ENCODE measurements at regions not wholly inside any gene's neighbourhood (a gene's known extent, or its start where the extent isn't known, plus 50 kb on each side); places are given as distances from the start of the nearest gene placed in this dataset.

GRCh38 chr4:89665662-89666061, 171.3 kb downstream of the SNCA start:
- DNase-seq (no peak), ATAC-seq (no peak)
- WGBS, 3 donors: 83 to 86% (median 85%) methylated on average over 3 of the region's 3 CpGs
- no peaks in the 10 kb centered on the region for H3K4me1 ChIP-seq
- no peaks in the 10 kb centered on the region for H3K36me3 ChIP-seq (ENCODE audit: insufficient read depth in 1 of 2, low read depth in 1 of 2)
- H3K27me3 ChIP-seq (ENCODE audit: insufficient read depth in 3 of 3, low read length in 2 of 3): peaks cover 0 to 2% (median 0%) of the 10 kb centered on the region in 3 donors
- no peaks in the 10 kb centered on the region for H3K9me3 ChIP-seq
- no peak for TF ChIP-seq CTCF (IDR thresholded peaks at IDR 0.05)
- H3K27ac ChIP-seq: no peak overlapping the region
- no peak overlapping the region for H3K4me3 ChIP-seq
- intact Hi-C loops (cut with DNase I): no loop called here

GRCh38 chr4:89664521-89664920, 172.4 kb downstream of the SNCA start:
- Histone ChIP-seq H3K27me3 (ENCODE audit: insufficient read depth in 3 of 3, low read length in 2 of 3) (peaks cover 0 to 2% (median 0%) of the 10 kb centered on the region in 3 donors), H3K9me3 (no peaks in the 10 kb centered on the region), H3K4me1 (no peaks in the 10 kb centered on the region), H3K27ac (no peak overlapping the region), H3K36me3 (ENCODE audit: insufficient read depth in 1 of 2, low read depth in 1 of 2) (no peaks in the 10 kb centered on the region), H3K4me3 (no peak overlapping the region)
- intact Hi-C loops (cut with DNase I): no loop called here
- ATAC-seq (no peak), DNase-seq (no peak)
- TF ChIP-seq CTCF (IDR thresholded peaks at IDR 0.05): no peak

- no peak for TF ChIP-seq CTCF (IDR thresholded peaks at IDR 0.05)
- Histone ChIP-seq H3K27me3 (ENCODE audit: insufficient read depth in 3 of 3, low read length in 2 of 3) (peaks cover 0 to 2% (median 0%) of the 10 kb centered on the region in 3 donors), H3K9me3 (no peaks in the 10 kb centered on the region), H3K4me1 (no peaks in the 10 kb centered on the region), H3K27ac (no peak overlapping the region), H3K4me3 (no peak overlapping the region), H3K36me3 (ENCODE audit: insufficient read depth in 1 of 2, low read depth in 1 of 2) (no peaks in the 10 kb centered on the region)
- DNase-seq (no peak), ATAC-seq (no peak)
- intact Hi-C loops (cut with DNase I): no loop called here
- WGBS, 3 donors: 57 to 63% (median 60%) methylated on average over 3 of the region's 3 CpGs
Observed at GRCh38 chr4:89661173-89661899, 175.6 kb downstream of the SNCA start.

- ATAC-seq (no peak), DNase-seq (no peak)
- intact Hi-C loops (cut with DNase I): no loop called here
- Histone ChIP-seq H3K36me3 (ENCODE audit: insufficient read depth in 1 of 2, low read depth in 1 of 2) (no peaks in the 10 kb centered on the region), H3K4me1 (no peaks in the 10 kb centered on the region), H3K4me3 (no peak overlapping the region), H3K27ac (no peak overlapping the region), H3K9me3 (no peaks in the 10 kb centered on the region), H3K27me3 (ENCODE audit: insufficient read depth in 3 of 3, low read length in 2 of 3) (no peaks in the 10 kb centered on the region)
- TF ChIP-seq CTCF (IDR thresholded peaks at IDR 0.05): no peak
- 89 to 94% (median 93%) methylated on average over 4 of the region's 4 CpGs for WGBS, 3 donors
Observed at GRCh38 chr4:89660444-89661172, 176.4 kb downstream of the SNCA start.
